Smooth muscle cell (in vitro differentiated cells): ENCODE measurements at regions not wholly inside any gene's neighbourhood (a gene's known extent, or its start where the extent isn't known, plus 50 kb on each side); places are given as distances from the start of the nearest gene placed in this dataset.

Experiments
- DNase-seq: peaks from one replicate; lab custom pipeline; 2025; ENCODE audit not compliant: unreplicated experiment; lab: John Stamatoyannopoulos, UW
- H2AFZ ChIP-seq: fragments of 200-600 bp; sonication (generic); 2 replicates; pipeline ENCODE4 v1.6.0; 2016; ENCODE audit warnings: antibody characterized with exemption, low read depth, mild to moderate bottlenecking
- H3F3A ChIP-seq: fragments of 200-600 bp; sonication (generic); 2 replicates; pipeline ENCODE4 v1.6.0; 2017; ENCODE audit warnings: antibody characterized with exemption, low read depth
- H3K27ac ChIP-seq: fragments of 200-600 bp; sonication (generic); 2 replicates; pipeline ENCODE4 v1.5.1; 2016; ENCODE audit warnings: low read depth, mild to moderate bottlenecking
- H3K27me3 ChIP-seq: fragments of 200-600 bp; sonication (generic); 2 replicates; pipeline ENCODE4 v1.6.1; 2016; ENCODE audit warnings: low read depth, mild to moderate bottlenecking
- H3K36me3 ChIP-seq: fragments of 200-600 bp; sonication (generic); 2 replicates; pipeline ENCODE4 v1.5.1; 2016; ENCODE audit warnings: low read depth
- H3K4me1 ChIP-seq: fragments of 200-600 bp; sonication (generic); 2 replicates; pipeline ENCODE4 v1.5.1; 2016; ENCODE audit warnings: low read depth
- H3K4me2 ChIP-seq: fragments of 200-600 bp; sonication (generic); 2 replicates; pipeline ENCODE4 v1.6.0; 2016; ENCODE audit warnings: mild to moderate bottlenecking
- H3K4me3 ChIP-seq: fragments of 200-600 bp; sonication (generic); 2 replicates; pipeline ENCODE4 v1.5.1; 2016; ENCODE audit warnings: mild to moderate bottlenecking
- H3K79me2 ChIP-seq: fragments of 200-600 bp; sonication (generic); 2 replicates; pipeline ENCODE4 v1.6.0; 2016; ENCODE audit warnings: low read depth, mild to moderate bottlenecking
- H3K9ac ChIP-seq: fragments of 200-600 bp; sonication (generic); 2 replicates; pipeline ENCODE4 v1.6.0; 2016; ENCODE audit warnings: low read depth
- H3K9me3 ChIP-seq: fragments of 200-600 bp; sonication (generic); replicated peaks from 2 replicates; pipeline ENCODE4 v1.5.1; 2016; ENCODE audit warnings: low read depth
- H4K20me1 ChIP-seq: fragments of 200-600 bp; sonication (generic); 2 replicates; pipeline ENCODE4 v1.6.0; 2016; ENCODE audit warnings: low read depth
- WGBS: methylation state at CpG from one replicate; pipeline ENCODE4 v1.1.7; 2016; ENCODE audit warnings: low lambda C conversion rate; 5-methylcytosine and 5-hydroxymethylcytosine counted together
- TF ChIP-seq, protein P1 (sequence below): fragments of 200-600 bp; sonication (generic); IDR thresholded peaks from 2 replicates; pipeline ENCODE4 v1.5.1; 2017; ENCODE audit warnings: borderline replicate concordance, mild to moderate bottlenecking, antibody characterized with exemption; ENCODE audit not compliant: insufficient read depth, poor library complexity, severe bottlenecking

DNA sequence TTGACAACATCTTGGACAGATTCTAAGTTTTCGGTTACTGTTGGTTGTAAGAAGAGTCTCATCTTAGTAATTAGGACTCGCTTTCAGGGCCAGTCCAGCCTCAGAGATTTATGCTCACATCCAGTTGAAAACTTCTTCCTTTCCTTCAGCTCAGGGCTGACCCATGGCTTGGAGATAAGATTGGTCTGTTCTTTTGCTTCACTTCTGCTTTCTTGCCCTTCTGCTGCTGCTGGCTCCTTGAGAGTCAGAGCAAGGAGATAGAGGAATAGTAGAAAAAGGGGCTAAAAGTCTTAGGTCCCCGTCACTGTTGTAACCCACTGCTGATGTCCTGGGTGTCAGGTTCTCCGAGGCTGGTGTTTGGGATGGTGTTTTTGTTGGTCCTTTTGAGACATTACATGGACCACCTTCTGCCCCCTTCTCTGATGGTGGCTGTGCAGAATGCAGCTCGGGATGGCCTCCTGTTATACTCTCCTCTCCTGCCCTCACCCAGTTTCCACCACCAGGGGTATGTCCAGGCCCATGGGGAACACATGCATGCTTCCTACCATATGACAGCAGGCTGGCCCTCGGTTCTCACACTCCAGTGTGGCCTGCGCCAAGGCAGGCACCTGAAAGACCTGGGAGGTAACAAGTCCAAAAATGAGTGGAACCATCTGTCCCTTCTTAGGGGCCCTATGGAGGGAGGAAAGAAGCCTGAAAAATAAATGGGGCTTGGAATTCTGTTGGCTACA is 67.8 kb upstream of the PCBD1 start:
- no peak for DNase-seq
- Histone ChIP-seq H3K9me3 (no peaks in the 10 kb centered on the region), H3K9ac (no peak overlapping the region), H3K4me2 (no peak overlapping the region), H3K4me3 (no peak overlapping the region), H3F3A (no peaks in the 10 kb centered on the region), H3K4me1 (no peaks in the 10 kb centered on the region), H3K27me3 (peaks cover 32% of the 10 kb centered on the region), H4K20me1 (no peaks in the 10 kb centered on the region), H2AFZ (no peak overlapping the region), H3K36me3 (no peaks in the 10 kb centered on the region), H3K79me2 (no peaks in the 10 kb centered on the region), H3K27ac (no peak overlapping the region)
- WGBS, result 70% methylated on average over 7 of the region's 7 CpGs
- TF ChIP-seq, protein P1, sequence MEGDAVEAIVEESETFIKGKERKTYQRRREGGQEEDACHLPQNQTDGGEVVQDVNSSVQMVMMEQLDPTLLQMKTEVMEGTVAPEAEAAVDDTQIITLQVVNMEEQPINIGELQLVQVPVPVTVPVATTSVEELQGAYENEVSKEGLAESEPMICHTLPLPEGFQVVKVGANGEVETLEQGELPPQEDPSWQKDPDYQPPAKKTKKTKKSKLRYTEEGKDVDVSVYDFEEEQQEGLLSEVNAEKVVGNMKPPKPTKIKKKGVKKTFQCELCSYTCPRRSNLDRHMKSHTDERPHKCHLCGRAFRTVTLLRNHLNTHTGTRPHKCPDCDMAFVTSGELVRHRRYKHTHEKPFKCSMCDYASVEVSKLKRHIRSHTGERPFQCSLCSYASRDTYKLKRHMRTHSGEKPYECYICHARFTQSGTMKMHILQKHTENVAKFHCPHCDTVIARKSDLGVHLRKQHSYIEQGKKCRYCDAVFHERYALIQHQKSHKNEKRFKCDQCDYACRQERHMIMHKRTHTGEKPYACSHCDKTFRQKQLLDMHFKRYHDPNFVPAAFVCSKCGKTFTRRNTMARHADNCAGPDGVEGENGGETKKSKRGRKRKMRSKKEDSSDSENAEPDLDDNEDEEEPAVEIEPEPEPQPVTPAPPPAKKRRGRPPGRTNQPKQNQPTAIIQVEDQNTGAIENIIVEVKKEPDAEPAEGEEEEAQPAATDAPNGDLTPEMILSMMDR, result no peak

DNA sequence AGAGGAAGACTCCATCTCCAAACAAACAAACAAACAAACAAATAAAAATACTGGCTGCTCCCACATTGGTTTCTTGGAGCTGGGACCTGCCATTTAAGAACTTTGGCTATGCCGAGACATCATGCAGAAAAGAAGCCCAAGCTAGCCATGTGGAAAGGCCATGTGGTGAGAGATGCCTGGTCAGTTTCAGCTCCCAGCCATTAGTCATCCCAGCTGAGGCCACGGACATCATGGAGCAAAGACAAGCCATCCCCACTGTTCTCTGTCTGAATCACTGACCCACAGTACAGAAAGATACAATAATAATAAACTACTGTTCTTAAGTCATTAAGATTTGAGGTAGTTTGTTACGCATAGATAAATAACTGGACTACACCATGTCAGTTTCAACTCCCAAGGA is 70.0 kb upstream of the PCBD1 start:
- H3K79me2 ChIP-seq, result no peaks in the 10 kb centered on the region
- no peaks in the 10 kb centered on the region for H3K36me3 ChIP-seq
- no peak for DNase-seq
- TF ChIP-seq, protein P1, result no peak
- no peaks in the 10 kb centered on the region for H3F3A ChIP-seq
- H3K27me3 ChIP-seq, result peaks cover 34% of the 10 kb centered on the region
- no peak overlapping the region for H3K4me2 ChIP-seq
- no peak overlapping the region for H3K9ac ChIP-seq
- no peaks in the 10 kb centered on the region for H3K4me1 ChIP-seq
- H2AFZ ChIP-seq, result no peak overlapping the region
- H3K4me3 ChIP-seq, result no peak overlapping the region
- H3K27ac ChIP-seq, result no peak overlapping the region
- no peaks in the 10 kb centered on the region for H4K20me1 ChIP-seq
- 37% methylated on average over 3 of the region's 3 CpGs for WGBS
- H3K9me3 ChIP-seq, result no peaks in the 10 kb centered on the region

DNA sequence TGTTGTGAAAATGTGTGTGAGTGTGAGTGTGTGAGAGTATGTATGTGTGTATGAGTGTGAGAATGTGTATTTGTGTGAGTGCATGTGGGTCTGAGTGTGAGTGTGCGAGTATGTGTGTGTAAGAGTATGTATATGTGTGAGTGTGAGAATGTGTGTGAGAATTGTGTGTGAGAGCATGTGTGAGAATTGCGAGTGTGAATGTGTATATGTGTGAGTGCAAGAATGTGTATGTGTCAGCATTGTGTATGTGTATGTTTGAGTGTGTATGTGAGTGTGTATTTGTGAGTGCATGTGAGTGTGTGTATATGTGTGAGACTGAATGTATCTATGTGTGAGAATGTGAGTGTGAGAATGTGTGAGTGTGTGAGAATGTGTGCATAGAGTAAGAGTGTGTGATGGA is 72.0 kb upstream of the PCBD1 start:
- TF ChIP-seq, protein P1, result no peak
- H3F3A ChIP-seq, result no peaks in the 10 kb centered on the region
- H3K36me3 ChIP-seq, result no peaks in the 10 kb centered on the region
- peaks cover 50% of the 10 kb centered on the region for H3K27me3 ChIP-seq
- WGBS, result 90% methylated on average over 2 of the region's 2 CpGs
- no peaks in the 10 kb centered on the region for H3K79me2 ChIP-seq
- H3K9me3 ChIP-seq, result no peaks in the 10 kb centered on the region
- no peak overlapping the region for H3K27ac ChIP-seq
- H3K4me3 ChIP-seq, result no peak overlapping the region
- no peak overlapping the region for H2AFZ ChIP-seq
- H3K4me2 ChIP-seq, result no peak overlapping the region
- no peaks in the 10 kb centered on the region for H3K4me1 ChIP-seq
- no peak for DNase-seq
- H4K20me1 ChIP-seq, result no peaks in the 10 kb centered on the region
- H3K9ac ChIP-seq, result no peak overlapping the region
